Choroid plexus epithelial cell (primary cell): ENCODE measurements at regions not wholly inside any gene's neighbourhood (a gene's known extent, or its start where the extent isn't known, plus 50 kb on each side); places are given as distances from the start of the nearest gene placed in this dataset.
A peak's percentile ranks its signal among the peaks of the same experiment; 100 is the strongest.

Source experiments
- DNase-seq: peaks from one replicate; pipeline ENCODE4 v3.0.0-alpha.2; 2010; ENCODE audit warnings: low read depth
- H3K4me3 ChIP-seq: 2 replicates; pipeline ENCODE4 v1.5.1; 2011; ENCODE audit warnings: low read depth, mild to moderate bottlenecking, control low read depth, low read length, moderate library complexity
- TF ChIP-seq, protein P1 (sequence below): conservative IDR thresholded peaks from 2 replicates; pipeline ENCODE4 v1.5.1; 2011; ENCODE audit warnings: low read depth, mild to moderate bottlenecking, control low read depth, inconsistent platforms, low read length, moderate library complexity

GRCh38 chr7:35891004-35891830 is 90.4 kb downstream of the SEPTIN7 start:
- no peak for DNase-seq
- no peak overlapping the region for H3K4me3 ChIP-seq
- TF ChIP-seq, protein P1, sequence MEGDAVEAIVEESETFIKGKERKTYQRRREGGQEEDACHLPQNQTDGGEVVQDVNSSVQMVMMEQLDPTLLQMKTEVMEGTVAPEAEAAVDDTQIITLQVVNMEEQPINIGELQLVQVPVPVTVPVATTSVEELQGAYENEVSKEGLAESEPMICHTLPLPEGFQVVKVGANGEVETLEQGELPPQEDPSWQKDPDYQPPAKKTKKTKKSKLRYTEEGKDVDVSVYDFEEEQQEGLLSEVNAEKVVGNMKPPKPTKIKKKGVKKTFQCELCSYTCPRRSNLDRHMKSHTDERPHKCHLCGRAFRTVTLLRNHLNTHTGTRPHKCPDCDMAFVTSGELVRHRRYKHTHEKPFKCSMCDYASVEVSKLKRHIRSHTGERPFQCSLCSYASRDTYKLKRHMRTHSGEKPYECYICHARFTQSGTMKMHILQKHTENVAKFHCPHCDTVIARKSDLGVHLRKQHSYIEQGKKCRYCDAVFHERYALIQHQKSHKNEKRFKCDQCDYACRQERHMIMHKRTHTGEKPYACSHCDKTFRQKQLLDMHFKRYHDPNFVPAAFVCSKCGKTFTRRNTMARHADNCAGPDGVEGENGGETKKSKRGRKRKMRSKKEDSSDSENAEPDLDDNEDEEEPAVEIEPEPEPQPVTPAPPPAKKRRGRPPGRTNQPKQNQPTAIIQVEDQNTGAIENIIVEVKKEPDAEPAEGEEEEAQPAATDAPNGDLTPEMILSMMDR = no peak

GRCh38 chr7:35893649-35894048 is 92.8 kb downstream of the SEPTIN7 start:
- H3K4me3 ChIP-seq = no peak overlapping the region
- DNase-seq = no peak
- TF ChIP-seq, protein P1 = no peak

GRCh38 chr7:35894721-35895120 is 93.9 kb downstream of the SEPTIN7 start:
- H3K4me3 ChIP-seq = no peak overlapping the region
- TF ChIP-seq, protein P1 = no peak
- DNase-seq = no peak

DNA sequence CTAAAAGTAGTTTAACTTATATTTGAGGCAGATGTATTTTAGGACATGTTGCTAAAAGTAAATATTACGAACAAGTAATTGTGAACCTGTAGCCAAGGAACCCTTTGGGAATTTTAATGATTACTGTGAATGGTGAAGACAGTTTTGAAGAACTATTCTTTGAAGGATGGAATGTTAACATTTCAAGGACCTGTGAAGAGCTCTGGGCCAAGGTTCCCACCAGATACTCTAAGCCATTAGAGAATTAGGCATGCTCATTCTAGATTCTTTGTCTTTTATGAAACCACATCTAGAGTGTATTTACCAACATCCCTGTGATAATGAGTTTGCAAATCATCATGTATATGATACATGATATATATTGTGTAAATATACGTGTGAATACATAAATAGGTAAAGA is 99.8 kb downstream of the SEPTIN7 start:
- no peak for DNase-seq
- no peak overlapping the region for H3K4me3 ChIP-seq
- TF ChIP-seq, protein P1 = no peak

DNA sequence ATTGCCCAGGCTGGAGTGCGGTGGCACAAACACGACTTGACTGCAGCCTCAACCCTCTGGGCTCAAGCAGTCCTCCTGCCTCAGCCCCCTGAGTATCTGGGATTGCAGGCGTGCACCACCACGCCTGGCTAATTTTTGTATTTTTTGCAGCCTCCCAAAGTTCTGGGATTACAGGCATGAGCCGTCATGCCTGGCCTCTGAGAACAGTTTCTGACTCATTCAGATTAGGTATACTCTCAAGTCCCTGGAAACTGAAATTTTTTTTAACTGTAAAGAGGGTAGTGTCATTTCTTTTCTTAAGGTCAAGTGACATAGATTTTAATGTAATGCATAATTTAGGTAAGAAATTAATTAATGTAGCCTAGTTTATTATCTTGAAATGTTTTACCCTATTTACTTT is 104.7 kb downstream of the SEPTIN7 start:
- TF ChIP-seq, protein P1 = no peak
- DNase-seq = peak; percentile 37
- no peak overlapping the region for H3K4me3 ChIP-seq

GRCh38 chr7:35906191-35906908 is 105.5 kb downstream of the SEPTIN7 start:
- TF ChIP-seq, protein P1 = peak; percentile 100
- H3K4me3 ChIP-seq = no peak overlapping the region
- peak; percentile 96 for DNase-seq
